Natural killer cell (primary cell): ENCODE measurements at regions not wholly inside any gene's neighbourhood (a gene's known extent, or its start where the extent isn't known, plus 50 kb on each side); places are given as distances from the start of the nearest gene placed in this dataset.

Experiments used
- ATAC-seq, 3 donors: fragments of 150-1000 bp in 2 of 3; fragments of 200-7000 bp in 1 of 3; cut with Tn5 transposase; 1 replicate in 1 of 3; 2 replicates in 2 of 3; pipeline ENCODE4 v1.10.0; 2021; ENCODE audit warnings: mild to moderate bottlenecking in 2 of 3, moderate library complexity in 2 of 3
- DNase-seq, 2 donors: peaks; one replicate each; pipeline versions ENCODE4 v3.0.0 to v3.0.0-alpha.2; 2013 to 2021; ENCODE audit warnings: mixed read lengths in 1 of 2
- H3K27ac ChIP-seq: one replicate; pipeline ENCODE4 v1.5.1; 2013; ENCODE audit warnings: mild to moderate bottlenecking, low read length
- H3K27me3 ChIP-seq: one replicate; pipeline ENCODE4 v1.6.1; 2013; ENCODE audit warnings: low read length; ENCODE audit not compliant: control insufficient read depth, insufficient read depth
- H3K36me3 ChIP-seq: one replicate; pipeline ENCODE4 v1.6.1; 2013; ENCODE audit warnings: low read length; ENCODE audit not compliant: control insufficient read depth, insufficient read depth
- H3K4me1 ChIP-seq: one replicate; pipeline ENCODE4 v1.6.1; 2013; ENCODE audit warnings: low read length; ENCODE audit not compliant: control insufficient read depth, insufficient read depth
- H3K4me3 ChIP-seq: one replicate; pipeline ENCODE4 v1.5.1; 2013; ENCODE audit warnings: low read length
- H3K9me3 ChIP-seq: one replicate; pipeline ENCODE4 v1.6.1; 2013; ENCODE audit warnings: low read length; ENCODE audit not compliant: control insufficient read depth, insufficient read depth
- H3K27ac Mint-ChIP-seq, 2 donors: one replicate each; pipeline ENCODE4 v1.8.0; 2022; ENCODE audit warnings: mild to moderate bottlenecking in 2 of 2, mixed read lengths in 2 of 2, moderate library complexity in 1 of 2
- H3K27me3 Mint-ChIP-seq, 2 donors: one replicate each; pipeline ENCODE4 v1.8.0; 2022; ENCODE audit warnings: low read depth in 2 of 2, mixed read lengths in 2 of 2
- H3K36me3 Mint-ChIP-seq: one replicate; pipeline ENCODE4 v1.8.0; 2022; ENCODE audit warnings: mixed read lengths
- H3K4me1 Mint-ChIP-seq, 2 donors: one replicate each; pipeline ENCODE4 v1.8.0; 2022; ENCODE audit warnings: mixed read lengths in 2 of 2
- H3K4me3 Mint-ChIP-seq: one replicate; pipeline ENCODE4 v1.8.0; 2022; ENCODE audit warnings: mild to moderate bottlenecking, moderate library complexity, mixed read lengths
- H3K9me3 Mint-ChIP-seq, 2 donors: one replicate each; pipeline ENCODE4 v1.8.0; 2022; ENCODE audit warnings: mixed read lengths in 2 of 2
- CTCF ChIP-seq: fragments of 200-600 bp; IDR thresholded peaks from one replicate; pipeline ENCODE4 v1.8.0; 2022; ENCODE audit warnings: antibody characterized with exemption
- WGBS: methylation state at CpG from one replicate; pipeline ENCODE4 v1.1.7; 2013; ENCODE audit warnings: missing lambda C conversion rate; ENCODE audit not compliant: insufficient coverage; 5-methylcytosine and 5-hydroxymethylcytosine counted together
- intact Hi-C: fragments of 100-400 bp; cut with micrococcal nuclease; formaldehyde crosslinking; loops from one replicate; pipeline ENCODE4 v1.14.2; 2022

DNA sequence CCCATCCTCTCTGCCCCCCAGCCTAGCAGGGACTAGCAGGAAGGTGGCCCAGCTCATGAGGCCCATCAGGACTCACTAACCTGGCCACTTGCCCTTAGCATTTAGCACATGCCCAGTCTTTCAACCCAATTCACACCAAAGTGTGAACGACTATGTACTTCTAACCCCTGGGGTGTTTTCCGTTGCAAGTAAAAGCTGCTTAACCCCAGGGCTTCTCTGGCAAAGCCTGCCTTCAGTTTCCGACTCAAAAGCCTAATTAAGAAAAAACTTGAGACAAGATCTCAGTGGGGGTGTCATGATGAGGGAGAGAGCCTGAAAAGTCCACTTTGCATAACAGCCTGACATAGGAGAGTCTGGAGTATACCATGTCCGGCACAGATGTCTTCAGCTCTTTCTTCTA lies 347.8 kb downstream of the MN1 start:
- Mint-ChIP-seq H3K27ac (no peak overlapping the region), H3K9me3 (no peaks in the 10 kb centered on the region), H3K4me1 (no peaks in the 10 kb centered on the region), H3K4me3 (no peak overlapping the region), H3K27me3 (peaks cover 0 to 16% of the 10 kb centered on the region in 2 donors), H3K36me3 (no peaks in the 10 kb centered on the region)
- Histone ChIP-seq H3K27me3 (no peaks in the 10 kb centered on the region), H3K27ac (no peak overlapping the region), H3K9me3 (no peaks in the 10 kb centered on the region), H3K4me1 (no peaks in the 10 kb centered on the region), H3K4me3 (no peak overlapping the region), H3K36me3 (no peaks in the 10 kb centered on the region)
- intact Hi-C loops = no loop called here
- DNase-seq = no peak
- no peak for ATAC-seq
- WGBS = 81% methylated on average over 4 of the region's 4 CpGs
- no peak for TF ChIP-seq CTCF

DNA sequence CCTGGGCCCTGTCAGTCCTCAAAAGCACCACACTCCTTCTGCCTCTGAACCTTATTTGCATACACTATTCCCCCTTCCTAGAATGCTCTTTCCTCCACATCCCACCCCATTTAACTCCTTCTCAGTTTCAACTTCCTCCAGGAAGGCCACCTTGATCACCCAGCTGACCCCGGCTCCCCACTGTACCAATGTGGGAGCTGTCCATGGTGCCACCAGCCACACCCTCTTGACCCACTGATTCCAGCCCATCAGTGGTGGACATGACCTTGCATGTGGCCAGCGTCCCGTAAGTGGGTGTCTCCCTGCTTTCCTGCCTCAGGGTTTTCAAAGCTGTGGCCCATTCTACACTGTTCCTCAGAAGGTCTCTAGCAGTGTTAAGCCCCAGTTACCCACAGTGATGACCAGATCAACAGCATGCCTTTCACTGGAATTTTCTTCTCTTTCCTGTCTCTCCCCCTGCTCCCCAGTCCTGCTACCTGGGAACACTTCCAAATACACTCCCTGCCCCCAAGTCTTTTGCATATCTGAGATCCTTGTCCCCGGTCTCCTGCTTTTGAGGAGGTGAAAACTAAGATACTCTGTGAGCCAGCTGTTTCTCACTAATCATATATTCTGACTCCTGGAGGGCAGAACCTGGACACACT lies 346.6 kb downstream of the MN1 start:
- Mint-ChIP-seq H3K36me3 (no peaks in the 10 kb centered on the region), H3K9me3 (no peaks in the 10 kb centered on the region), H3K4me1 (no peaks in the 10 kb centered on the region), H3K27ac (no peak overlapping the region), H3K27me3 (peaks cover 0 to 19% of the 10 kb centered on the region in 2 donors), H3K4me3 (no peak overlapping the region)
- no peak for TF ChIP-seq CTCF
- Histone ChIP-seq H3K36me3 (no peaks in the 10 kb centered on the region), H3K27ac (no peak overlapping the region), H3K4me1 (no peaks in the 10 kb centered on the region), H3K9me3 (no peaks in the 10 kb centered on the region), H3K4me3 (no peak overlapping the region), H3K27me3 (no peaks in the 10 kb centered on the region)
- ATAC-seq (no peak), DNase-seq (no peak)
- WGBS = 84% methylated on average over 4 of the region's 4 CpGs
- intact Hi-C loops = no loop called here

- no peaks in the 10 kb centered on the region for H3K4me1 ChIP-seq
- H3K36me3 Mint-ChIP-seq = no peaks in the 10 kb centered on the region
- H3K4me3 ChIP-seq = no peak overlapping the region
- no peak for DNase-seq
- no peaks in the 10 kb centered on the region for H3K4me1 Mint-ChIP-seq
- H3K9me3 ChIP-seq = no peaks in the 10 kb centered on the region
- TF ChIP-seq CTCF = no peak
- H3K36me3 ChIP-seq = no peaks in the 10 kb centered on the region
- H3K27ac Mint-ChIP-seq = no peak overlapping the region
- H3K27me3 ChIP-seq = no peaks in the 10 kb centered on the region
- ATAC-seq = no peak
- intact Hi-C loops = no loop called here
- WGBS = 59% methylated on average over 1 of the region's 2 CpGs
- H3K27ac ChIP-seq = no peak overlapping the region
- H3K4me3 Mint-ChIP-seq = no peak overlapping the region
- no peaks in the 10 kb centered on the region for H3K9me3 Mint-ChIP-seq
- H3K27me3 Mint-ChIP-seq = peaks cover 0 to 19% of the 10 kb centered on the region in 2 donors
Observed at GRCh38 chr22:27455526-27455925, 346.0 kb downstream of the MN1 start.
